ENCODE measurements at regions not wholly inside any gene's neighbourhood (a gene's known extent, or its start where the extent isn't known, plus 50 kb on each side); places are given as distances from the start of the nearest gene placed in this dataset.

DNA sequence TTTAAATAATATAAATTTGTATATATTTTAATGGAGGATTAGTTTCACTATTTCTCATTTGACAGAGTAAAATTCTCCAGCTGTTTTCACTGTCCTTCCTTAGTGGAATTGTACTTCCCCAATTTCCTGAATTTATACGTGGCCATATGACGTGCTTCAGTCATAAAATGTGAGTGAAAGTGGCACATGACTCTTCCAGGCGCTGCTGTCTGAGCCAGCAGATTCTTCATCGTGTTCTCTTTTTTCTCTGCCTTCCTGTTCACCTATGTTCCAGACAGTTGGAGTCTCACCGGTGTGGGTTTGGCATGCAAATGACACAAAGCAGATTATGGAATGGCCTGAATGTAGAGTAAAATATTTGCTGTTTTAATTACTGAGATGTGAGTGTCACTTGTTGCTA is 684.1 kb downstream of the SEMA5A start:
- TF ChIP-seq, protein P1, sequence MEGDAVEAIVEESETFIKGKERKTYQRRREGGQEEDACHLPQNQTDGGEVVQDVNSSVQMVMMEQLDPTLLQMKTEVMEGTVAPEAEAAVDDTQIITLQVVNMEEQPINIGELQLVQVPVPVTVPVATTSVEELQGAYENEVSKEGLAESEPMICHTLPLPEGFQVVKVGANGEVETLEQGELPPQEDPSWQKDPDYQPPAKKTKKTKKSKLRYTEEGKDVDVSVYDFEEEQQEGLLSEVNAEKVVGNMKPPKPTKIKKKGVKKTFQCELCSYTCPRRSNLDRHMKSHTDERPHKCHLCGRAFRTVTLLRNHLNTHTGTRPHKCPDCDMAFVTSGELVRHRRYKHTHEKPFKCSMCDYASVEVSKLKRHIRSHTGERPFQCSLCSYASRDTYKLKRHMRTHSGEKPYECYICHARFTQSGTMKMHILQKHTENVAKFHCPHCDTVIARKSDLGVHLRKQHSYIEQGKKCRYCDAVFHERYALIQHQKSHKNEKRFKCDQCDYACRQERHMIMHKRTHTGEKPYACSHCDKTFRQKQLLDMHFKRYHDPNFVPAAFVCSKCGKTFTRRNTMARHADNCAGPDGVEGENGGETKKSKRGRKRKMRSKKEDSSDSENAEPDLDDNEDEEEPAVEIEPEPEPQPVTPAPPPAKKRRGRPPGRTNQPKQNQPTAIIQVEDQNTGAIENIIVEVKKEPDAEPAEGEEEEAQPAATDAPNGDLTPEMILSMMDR (IDR thresholded peaks at IDR 0.05) = no peak
- no peak overlapping the region for H3K27ac ChIP-seq
- H3K4me3 ChIP-seq = no peak overlapping the region
- no peaks in the 10 kb centered on the region for H3K4me1 ChIP-seq
- no peaks in the 10 kb centered on the region for H3K36me3 ChIP-seq
- DNase-seq = no peak
- no peaks in the 10 kb centered on the region for H3K9me3 ChIP-seq
- intact Hi-C loops (cut with DNase I; ENCODE audit: low total_unique reads) = no loop called here
- H3K27me3 ChIP-seq = no peaks in the 10 kb centered on the region

DNA sequence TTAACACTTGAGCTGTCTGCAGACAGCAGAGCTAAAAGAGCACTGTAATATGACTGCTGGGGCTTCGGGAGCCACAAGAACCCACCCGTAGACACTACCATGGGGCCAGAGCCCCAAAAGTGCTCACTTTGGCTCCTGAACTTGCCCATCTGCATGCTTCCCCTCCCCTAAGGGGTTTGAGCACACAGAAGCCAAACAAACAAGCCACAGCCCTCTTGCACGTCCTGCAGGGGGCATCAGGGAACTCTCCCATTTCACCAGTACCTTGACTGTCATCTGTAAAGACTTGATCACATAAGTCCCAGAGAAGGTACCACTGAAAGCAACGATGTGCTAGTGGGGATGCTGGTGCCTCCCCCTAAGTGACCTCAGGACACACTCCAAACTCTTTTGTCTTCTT is 681.8 kb downstream of the SEMA5A start:
- intact Hi-C loops (cut with DNase I; ENCODE audit: low total_unique reads) = no loop called here
- Histone ChIP-seq H3K9me3 (no peaks in the 10 kb centered on the region), H3K36me3 (no peaks in the 10 kb centered on the region), H3K27me3 (no peaks in the 10 kb centered on the region), H3K4me1 (no peaks in the 10 kb centered on the region), H3K4me3 (no peak overlapping the region), H3K27ac (no peak overlapping the region)
- no peak for DNase-seq
- TF ChIP-seq, protein P1 (IDR thresholded peaks at IDR 0.05) = no peak

DNA sequence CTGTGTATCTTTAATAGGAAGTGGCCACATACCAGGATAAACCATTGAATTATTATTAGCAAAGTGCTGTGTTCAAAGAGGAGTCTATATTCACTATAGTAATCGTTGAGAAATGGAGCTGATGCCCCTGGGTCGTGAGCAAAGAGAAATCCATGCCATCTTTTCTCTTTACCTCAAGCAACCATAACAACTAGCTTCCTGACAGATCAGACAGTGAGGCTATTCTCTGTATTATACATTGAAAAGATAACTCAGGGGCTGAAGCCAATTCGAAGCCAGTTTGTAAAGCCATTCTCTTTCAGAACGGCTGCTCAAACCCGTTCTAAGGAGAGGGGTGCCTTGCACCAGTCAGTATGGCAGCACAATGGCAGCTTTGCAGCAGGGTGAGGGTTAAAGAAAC is 680.6 kb downstream of the SEMA5A start:
- Histone ChIP-seq H3K27ac (no peak overlapping the region), H3K4me1 (no peaks in the 10 kb centered on the region), H3K9me3 (no peaks in the 10 kb centered on the region), H3K36me3 (no peaks in the 10 kb centered on the region), H3K27me3 (no peaks in the 10 kb centered on the region), H3K4me3 (no peak overlapping the region)
- no peak for DNase-seq
- intact Hi-C loops (cut with DNase I; ENCODE audit: low total_unique reads) = no loop called here
- TF ChIP-seq, protein P1 (IDR thresholded peaks at IDR 0.05) = no peak

DNA sequence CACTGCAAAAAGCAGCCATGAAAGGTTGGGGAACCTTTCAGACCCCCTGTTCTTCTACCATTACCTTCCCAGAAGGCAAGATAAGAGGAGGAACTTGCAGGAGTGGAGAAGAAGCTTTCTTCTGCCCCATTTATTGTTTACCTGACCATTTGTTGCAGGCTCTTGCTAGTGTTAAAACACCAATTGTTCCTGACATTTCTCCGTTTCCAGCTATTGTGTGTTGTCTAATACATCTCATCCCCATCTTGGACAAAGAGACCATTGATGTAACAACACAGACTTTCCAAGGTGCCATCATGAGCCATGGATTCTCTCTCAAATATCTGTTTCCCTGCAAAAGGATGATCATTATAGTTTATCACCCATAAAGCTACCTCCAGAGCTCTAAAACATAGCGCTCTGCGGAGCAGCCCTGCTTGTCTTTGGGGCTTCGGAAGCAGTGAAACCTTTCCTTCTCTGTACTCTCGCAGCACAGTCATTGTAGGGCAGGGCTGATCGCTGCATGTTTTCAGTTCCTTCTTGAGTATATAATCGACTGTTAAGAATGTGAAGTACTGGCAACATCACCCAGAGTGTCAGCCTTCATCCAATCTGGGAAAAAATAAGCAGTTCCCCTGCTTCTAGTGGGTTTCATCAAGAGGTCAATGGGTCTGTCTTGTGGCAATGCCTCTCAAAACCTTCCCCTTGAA is 680.0 kb downstream of the SEMA5A start:
- Histone ChIP-seq H3K27ac (no peak overlapping the region), H3K9me3 (no peaks in the 10 kb centered on the region), H3K27me3 (no peaks in the 10 kb centered on the region), H3K4me3 (no peak overlapping the region), H3K36me3 (no peaks in the 10 kb centered on the region), H3K4me1 (no peaks in the 10 kb centered on the region)
- no peak for DNase-seq
- intact Hi-C loops (cut with DNase I; ENCODE audit: low total_unique reads) = no loop called here
- TF ChIP-seq, protein P1 (IDR thresholded peaks at IDR 0.05) = no peak

DNA sequence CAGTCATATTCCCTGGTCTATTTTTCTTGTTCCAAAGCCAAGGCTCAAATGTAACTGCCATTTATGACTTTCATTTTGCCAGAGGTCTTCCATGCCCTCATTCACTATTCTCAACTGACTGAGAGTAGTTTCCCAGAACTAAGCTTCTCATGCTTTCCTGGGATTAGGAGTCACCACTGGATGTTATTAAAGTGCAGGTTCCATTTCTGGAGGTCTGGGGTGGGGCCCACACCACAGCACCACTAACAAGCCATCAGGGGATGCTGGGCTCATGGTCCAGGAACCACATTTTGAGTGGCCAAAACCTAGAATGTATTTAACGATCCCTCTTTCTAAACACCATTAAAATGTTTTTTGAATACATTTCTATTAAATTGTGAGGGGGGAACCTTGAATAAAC is 677.6 kb downstream of the SEMA5A start:
- H3K27ac ChIP-seq = no peak overlapping the region
- no peaks in the 10 kb centered on the region for H3K36me3 ChIP-seq
- H3K4me1 ChIP-seq = no peaks in the 10 kb centered on the region
- H3K9me3 ChIP-seq = no peaks in the 10 kb centered on the region
- intact Hi-C loops (cut with DNase I; ENCODE audit: low total_unique reads) = no loop called here
- H3K4me3 ChIP-seq = no peak overlapping the region
- no peaks in the 10 kb centered on the region for H3K27me3 ChIP-seq
- TF ChIP-seq, protein P1 (IDR thresholded peaks at IDR 0.05) = no peak
- no peak for DNase-seq

DNA sequence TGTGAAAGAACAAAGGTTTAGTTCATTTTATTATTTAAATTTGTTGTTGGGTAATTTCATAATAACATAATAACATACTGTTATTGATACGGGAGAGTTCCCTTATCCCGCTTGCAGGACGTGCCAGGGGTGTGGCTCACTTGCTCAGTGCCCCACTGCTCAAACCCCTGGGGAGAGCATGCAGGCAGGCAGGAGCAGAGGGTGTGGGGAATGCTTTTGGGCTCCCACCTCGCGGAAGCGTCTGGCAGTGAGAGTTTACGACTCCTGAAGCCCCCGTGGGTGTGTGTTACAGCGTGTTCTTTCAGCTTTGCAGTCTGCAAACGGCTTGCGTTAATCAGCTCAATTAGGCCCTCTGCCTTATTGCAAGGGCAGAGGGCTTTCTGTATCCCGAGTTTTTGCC is 675.9 kb downstream of the SEMA5A start:
- no peak for DNase-seq
- Histone ChIP-seq H3K4me1 (no peaks in the 10 kb centered on the region), H3K9me3 (no peaks in the 10 kb centered on the region), H3K27me3 (no peaks in the 10 kb centered on the region), H3K36me3 (no peaks in the 10 kb centered on the region), H3K27ac (no peak overlapping the region), H3K4me3 (no peak overlapping the region)
- TF ChIP-seq, protein P1 (IDR thresholded peaks at IDR 0.05) = no peak
- intact Hi-C loops (cut with DNase I; ENCODE audit: low total_unique reads) = no loop called here

Measured in tibial artery (tissue), 4 donors.